WTC11 (cell line): ENCODE measurements at regions not wholly inside any gene's neighbourhood (a gene's known extent, or its start where the extent isn't known, plus 50 kb on each side); places are given as distances from the start of the nearest gene placed in this dataset.

Experiments used
- ATF1 ChIP-seq: sonication (generic); formaldehyde crosslinking; IDR thresholded peaks from 2 replicates; pipeline ENCODE4 v1.8.1; 2023; ENCODE audit warnings: mild to moderate bottlenecking, moderate library complexity, missing genetic modification reagents
- CREM ChIP-seq: sonication (generic); formaldehyde crosslinking; IDR thresholded peaks from 2 replicates; pipeline ENCODE4 v1.8.1; 2022; ENCODE audit warnings: mild to moderate bottlenecking, missing genetic modification reagents, moderate library complexity
- CTCF ChIP-seq: fragments of 200-600 bp; IDR thresholded peaks from 2 replicates; pipeline ENCODE4 v1.8.0; 2022; ENCODE audit warnings: antibody characterized with exemption
- E2F1 ChIP-seq: sonication (generic); formaldehyde crosslinking; IDR thresholded peaks from 2 replicates; pipeline ENCODE4 v1.8.0; 2022; ENCODE audit warnings: mild to moderate bottlenecking, missing genetic modification reagents
- FOXJ3 ChIP-seq: sonication (generic); formaldehyde crosslinking; IDR thresholded peaks from 2 replicates; pipeline ENCODE4 v1.9.0; 2021; ENCODE audit warnings: missing genetic modification reagents, mild to moderate bottlenecking, borderline replicate concordance
- SP1 ChIP-seq: sonication (generic); formaldehyde crosslinking; conservative IDR thresholded peaks from 2 replicates; pipeline ENCODE4 v1.8.1; 2022; ENCODE audit warnings: missing genetic modification reagents
- ZNF396 ChIP-seq: fragments of 250-450 bp; sonication (Bioruptor Pico); IDR thresholded peaks from 2 replicates; pipeline ENCODE4 v1.8.0; 2021; ENCODE audit warnings: mild to moderate bottlenecking, moderate library complexity, borderline replicate concordance

- no peak for TF ChIP-seq CTCF
- no peak for TF ChIP-seq E2F1 (CRISPR knock-in tag)
- TF ChIP-seq FOXJ3 (CRISPR knock-in tag): no peak
- no peak for TF ChIP-seq ZNF396
- no peak for TF ChIP-seq SP1 (CRISPR knock-in tag)
- TF ChIP-seq ATF1 (CRISPR knock-in tag): no peak
- TF ChIP-seq CREM (CRISPR knock-in tag): no peak
Observed at GRCh38 chr16:6356911-6357310, 975.7 kb upstream of the RBFOX1 start.
